ENCODE measurements at regions not wholly inside any gene's neighbourhood (a gene's known extent, or its start where the extent isn't known, plus 50 kb on each side); places are given as distances from the start of the nearest gene placed in this dataset.

- Histone ChIP-seq H3K4me1 (no peaks in the 10 kb centered on the region), H3K27ac (no peak overlapping the region), H3K36me3 (no peaks in the 10 kb centered on the region), H3K9me3 (no peaks in the 10 kb centered on the region), H3K27me3 (no peaks in the 10 kb centered on the region), H3K4me3 (no peak overlapping the region)
- no peak for DNase-seq
- TF ChIP-seq POLR2A (IDR thresholded peaks at IDR 0.05) = no peak
- no peak for TF ChIP-seq CTCF (IDR thresholded peaks at IDR 0.05)
These were observed 107.4 kb downstream of the ARL6IP6 start for GRCh38 chr2:152825834-152826233.

- Histone ChIP-seq H3K4me3 (no peak overlapping the region), H3K27ac (no peak overlapping the region), H3K4me1 (no peaks in the 10 kb centered on the region), H3K9me3 (no peaks in the 10 kb centered on the region), H3K36me3 (no peaks in the 10 kb centered on the region), H3K27me3 (no peaks in the 10 kb centered on the region)
- DNase-seq = no peak
- no peak for TF ChIP-seq CTCF (IDR thresholded peaks at IDR 0.05)
- TF ChIP-seq POLR2A (IDR thresholded peaks at IDR 0.05) = no peak
These were observed 105.5 kb downstream of the ARL6IP6 start for GRCh38 chr2:152823905-152824304.

GRCh38 chr2:152822676-152823075 lies 104.3 kb downstream of the ARL6IP6 start:
- Histone ChIP-seq H3K27ac (no peak overlapping the region), H3K27me3 (no peaks in the 10 kb centered on the region), H3K4me1 (no peaks in the 10 kb centered on the region), H3K9me3 (no peaks in the 10 kb centered on the region), H3K4me3 (no peak overlapping the region), H3K36me3 (no peaks in the 10 kb centered on the region)
- no peak for TF ChIP-seq CTCF (IDR thresholded peaks at IDR 0.05)
- TF ChIP-seq POLR2A (IDR thresholded peaks at IDR 0.05) = no peak
- DNase-seq = no peak

GRCh38 chr2:152820048-152820447 lies 101.6 kb downstream of the ARL6IP6 start:
- DNase-seq = no peak
- TF ChIP-seq POLR2A (IDR thresholded peaks at IDR 0.05) (no peak), CTCF (IDR thresholded peaks at IDR 0.05) (no peak)
- Histone ChIP-seq H3K27me3 (no peaks in the 10 kb centered on the region), H3K27ac (no peak overlapping the region), H3K4me3 (no peak overlapping the region), H3K36me3 (no peaks in the 10 kb centered on the region), H3K9me3 (no peaks in the 10 kb centered on the region), H3K4me1 (no peaks in the 10 kb centered on the region)

- no peaks in the 10 kb centered on the region for H3K36me3 ChIP-seq
- no peaks in the 10 kb centered on the region for H3K4me1 ChIP-seq
- no peak overlapping the region for H3K27ac ChIP-seq
- no peaks in the 10 kb centered on the region for H3K9me3 ChIP-seq
- no peaks in the 10 kb centered on the region for H3K27me3 ChIP-seq
- TF ChIP-seq POLR2A (IDR thresholded peaks at IDR 0.05) (no peak), CTCF (IDR thresholded peaks at IDR 0.05) (no peak)
- no peak for DNase-seq
- H3K4me3 ChIP-seq = no peak overlapping the region
These were observed 97.3 kb downstream of the ARL6IP6 start for GRCh38 chr2:152815634-152816257.

Measured in Peyer's patch (tissue), 4 donors.